Nucleus accumbens (tissue), 56 donors: ENCODE measurements at regions not wholly inside any gene's neighbourhood (a gene's known extent, or its start where the extent isn't known, plus 50 kb on each side); places are given as distances from the start of the nearest gene placed in this dataset.

Experiments used
- DNase-seq, 56 donors: peaks; one replicate each; lab custom pipeline; 2025; lab: John Stamatoyannopoulos, UW

DNA sequence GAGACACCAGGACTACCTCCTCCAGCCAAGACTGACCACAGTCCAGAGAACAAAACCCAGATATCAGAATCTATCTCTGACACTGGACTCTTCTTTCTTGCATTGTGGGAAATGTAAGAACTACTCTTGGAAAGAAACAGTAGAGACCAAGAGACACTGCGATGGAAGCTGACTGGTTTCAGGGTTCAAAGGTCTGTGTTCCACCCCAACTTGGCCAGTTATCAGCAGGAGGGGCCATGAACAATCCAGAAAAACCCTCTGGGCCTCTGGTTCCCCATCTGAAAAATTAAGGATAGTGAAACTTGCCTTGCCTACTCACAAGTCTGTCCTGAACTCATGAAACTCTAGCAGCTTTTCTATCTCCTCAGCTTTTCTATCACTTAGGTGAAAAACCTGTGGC, 166.5 kb downstream of the SUCLG1 start:
- no peak for DNase-seq

DNA sequence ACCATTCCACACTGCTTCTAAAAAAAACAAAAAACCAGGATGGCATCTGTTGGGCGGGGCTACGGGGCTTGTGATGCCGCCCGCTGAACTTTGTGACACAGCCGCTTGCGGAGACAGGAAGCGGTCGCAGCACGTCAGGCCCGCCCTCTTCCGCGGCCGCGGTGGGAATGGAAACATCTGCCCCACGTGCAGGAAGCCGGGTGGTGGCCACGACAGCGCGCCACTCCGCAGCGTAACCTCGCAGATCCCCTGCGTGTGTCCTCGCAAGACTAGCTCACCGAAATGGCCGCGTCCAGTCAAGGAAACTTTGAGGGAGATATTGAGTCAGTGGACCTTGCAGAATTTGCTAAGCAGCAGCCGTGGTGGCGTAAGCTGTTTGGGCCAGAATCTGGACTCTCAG, 168.5 kb downstream of the SUCLG1 start:
- DNase-seq: no peak

- DNase-seq: no peak
These were observed 170.8 kb downstream of the SUCLG1 start for GRCh38 chr2:84288293-84288692.

- no peak for DNase-seq
These were observed 172.2 kb downstream of the SUCLG1 start for GRCh38 chr2:84286878-84287277.

DNA sequence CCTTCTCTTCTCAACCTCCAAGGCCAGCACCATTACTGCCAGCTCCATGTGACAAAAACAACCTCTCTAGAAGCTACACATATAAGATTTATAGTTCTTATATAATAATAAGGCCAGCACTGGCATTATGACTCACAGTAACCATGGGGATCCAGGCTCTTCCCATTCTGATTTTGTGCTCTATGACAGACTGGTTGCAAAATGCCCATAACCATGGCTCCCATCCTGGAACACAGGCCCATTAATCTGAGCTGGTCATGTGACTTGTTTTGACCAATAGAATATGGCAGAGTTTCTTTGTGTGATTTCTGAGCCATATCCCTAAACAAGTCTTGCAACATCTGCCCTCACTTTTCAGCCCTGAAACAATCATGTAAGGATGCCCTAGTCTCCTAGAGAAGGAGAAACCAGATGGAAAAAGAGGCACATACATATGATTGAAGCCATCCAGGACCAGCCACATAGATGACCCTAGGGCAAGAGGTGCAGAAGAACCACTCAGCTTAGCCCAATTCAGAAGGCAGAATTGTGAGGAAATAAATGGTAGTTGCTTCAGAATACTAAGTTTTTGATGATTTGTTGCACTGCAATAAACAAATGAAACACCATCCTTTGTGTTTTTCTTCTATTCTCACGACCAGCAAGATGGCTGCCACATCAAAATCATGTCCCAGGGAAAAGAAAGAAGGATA, 173.9 kb downstream of the SUCLG1 start:
- DNase-seq: no peak

DNA sequence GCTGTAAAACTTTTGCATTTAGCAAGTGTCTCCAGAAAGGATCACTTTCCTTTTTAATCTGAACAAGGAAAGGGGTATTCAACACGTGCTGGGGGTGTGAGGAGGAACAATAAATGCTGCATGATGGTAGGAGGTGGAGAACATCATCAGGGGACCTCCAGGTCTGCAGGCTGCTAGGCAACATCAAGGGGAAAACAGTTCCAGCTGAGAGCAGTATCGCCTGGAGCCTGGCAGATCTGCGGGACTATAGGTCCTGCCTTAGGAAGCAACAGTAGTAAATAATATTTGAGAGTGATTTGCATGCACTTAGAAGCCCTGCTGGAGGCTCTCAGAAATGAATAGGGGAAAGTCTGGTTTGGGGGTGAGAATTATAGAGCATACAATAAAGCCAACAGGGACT, 175.6 kb downstream of the SUCLG1 start:
- DNase-seq: no peak

GRCh38 chr2:84281510-84281909, 177.6 kb downstream of the SUCLG1 start:
- DNase-seq: peak in 1 of 56 donors; percentile 4

DNA sequence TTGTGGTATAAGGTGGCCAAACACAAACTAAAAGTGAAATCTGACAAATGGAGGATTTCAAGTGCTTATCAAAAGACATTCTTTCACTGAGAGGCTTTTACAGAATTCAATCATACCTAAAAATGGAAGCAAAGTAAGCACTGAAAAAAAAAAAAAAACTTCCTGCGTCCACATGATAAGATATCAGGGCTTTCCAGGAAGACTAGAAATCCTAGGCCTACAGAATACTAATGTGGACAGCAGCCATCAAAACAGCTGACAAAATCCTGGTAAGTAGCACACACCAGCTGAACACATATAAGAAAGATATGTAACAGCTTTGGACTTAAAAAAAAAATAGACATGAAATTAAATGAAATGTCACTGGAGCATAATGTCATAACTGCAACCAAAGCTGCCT, 178.2 kb downstream of the SUCLG1 start:
- no peak for DNase-seq

- DNase-seq: no peak
These were observed 180.7 kb downstream of the SUCLG1 start for GRCh38 chr2:84278386-84278785.

DNA sequence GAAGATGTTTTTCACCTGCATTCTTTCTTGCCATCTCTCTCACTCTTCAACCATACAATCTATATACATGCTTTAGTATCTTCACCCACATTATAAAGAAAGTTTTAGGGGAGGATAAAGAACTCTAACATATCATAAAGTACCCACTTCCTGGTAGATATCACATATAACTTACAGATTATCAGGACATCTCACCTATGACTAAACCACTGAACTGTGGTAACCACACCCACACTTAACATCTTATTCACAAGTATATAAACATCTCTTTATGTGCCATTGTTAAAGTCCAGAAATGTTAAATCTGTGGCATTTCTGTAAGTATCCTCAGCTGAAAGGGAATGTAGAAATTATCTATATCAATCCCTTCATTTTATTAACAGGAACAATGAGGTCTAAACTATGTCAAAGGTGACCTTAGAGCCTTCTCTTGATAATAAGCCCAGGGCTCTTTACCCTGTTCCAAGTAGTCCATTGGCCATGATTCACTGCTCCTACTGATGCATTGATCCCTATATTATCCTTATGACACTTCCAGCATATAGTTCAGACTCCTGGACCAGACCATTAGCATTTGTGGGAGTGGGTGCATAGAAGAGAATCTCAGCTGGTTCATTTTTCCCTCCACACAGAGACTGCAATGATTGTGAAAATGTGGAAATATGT, 182.4 kb downstream of the SUCLG1 start:
- DNase-seq: no peak

DNA sequence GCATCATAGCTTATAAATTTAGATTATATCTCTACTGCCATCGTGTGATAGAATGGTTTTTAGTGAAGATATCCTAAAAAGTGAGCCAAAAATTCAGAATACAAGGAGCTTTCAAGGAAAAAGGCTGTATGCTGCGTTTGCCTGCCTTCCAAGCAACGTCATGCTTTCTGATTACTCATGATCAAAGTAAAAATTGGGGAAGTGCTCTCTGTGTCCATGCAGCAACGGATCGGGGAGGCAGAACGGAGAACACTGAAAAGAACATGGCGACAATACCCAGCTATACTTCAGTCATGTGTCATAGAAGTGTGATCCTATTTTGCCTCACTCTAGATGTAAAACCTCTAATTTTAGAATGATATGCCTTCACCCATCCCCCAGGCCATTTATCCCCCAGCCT, 185.7 kb downstream of the SUCLG1 start:
- no peak for DNase-seq

- no peak for DNase-seq
These were observed 187.1 kb downstream of the SUCLG1 start for GRCh38 chr2:84271977-84272376.

- DNase-seq: peak in 1 of 56 donors; percentile 12
These were observed 201.2 kb downstream of the SUCLG1 start for GRCh38 chr2:84257831-84258230.

GRCh38 chr2:84251651-84252302, 207.3 kb downstream of the SUCLG1 start:
- DNase-seq: no peak

DNA sequence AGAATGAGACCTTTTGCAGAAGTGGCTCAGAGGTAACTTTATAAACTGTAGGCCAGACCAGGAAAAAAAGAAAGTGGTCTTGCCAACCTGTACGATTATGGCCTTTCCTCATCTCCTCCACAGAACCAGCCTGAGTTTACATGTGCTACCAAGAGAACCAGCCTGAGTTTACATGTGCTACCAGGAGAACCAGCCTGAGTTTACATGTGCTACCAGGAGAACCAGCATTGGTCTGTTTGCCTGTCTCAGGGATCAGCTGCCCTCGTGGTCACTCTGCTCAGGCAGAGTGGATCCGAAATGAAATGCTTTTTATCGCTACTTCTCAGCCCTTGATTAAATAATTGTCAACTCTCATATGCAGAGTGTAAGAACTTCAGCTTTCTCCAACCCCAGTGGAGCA, 209.9 kb downstream of the SUCLG1 start:
- no peak for DNase-seq

GRCh38 chr2:84247532-84247931, 211.5 kb downstream of the SUCLG1 start:
- DNase-seq: no peak

GRCh38 chr2:84243788-84244733, 215.0 kb downstream of the SUCLG1 start:
- no peak for DNase-seq

- DNase-seq: no peak
These were observed 220.2 kb downstream of the SUCLG1 start for GRCh38 chr2:84238907-84239306.

DNA sequence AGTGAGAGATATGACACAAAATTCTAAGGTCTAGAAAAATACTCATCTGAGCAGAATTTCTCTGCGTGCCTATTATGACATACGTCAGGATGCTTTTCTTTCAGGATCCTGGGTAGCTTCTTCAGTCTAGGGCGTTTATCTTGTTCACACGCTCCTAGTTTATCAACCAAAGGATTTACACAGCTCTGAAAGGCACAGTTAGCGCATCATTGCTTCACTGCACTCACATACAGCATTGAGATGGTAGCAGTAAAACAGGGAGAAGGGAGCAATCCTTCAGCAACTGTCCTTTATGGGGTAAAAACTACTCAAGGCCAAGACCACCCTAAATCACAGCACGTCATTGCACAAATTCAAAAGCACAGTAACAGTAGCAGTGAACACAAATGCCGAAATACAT, 222.8 kb downstream of the SUCLG1 start:
- no peak for DNase-seq

- no peak for DNase-seq
These were observed 225.0 kb downstream of the SUCLG1 start for GRCh38 chr2:84234103-84234502.

GRCh38 chr2:84231478-84231877, 227.6 kb downstream of the SUCLG1 start:
- peak in 31 of 56 donors; percentile 3 to 62 (median 25) for DNase-seq
